ENCODE measurements at regions not wholly inside any gene's neighbourhood (a gene's known extent, or its start where the extent isn't known, plus 50 kb on each side); places are given as distances from the start of the nearest gene placed in this dataset.

DNA sequence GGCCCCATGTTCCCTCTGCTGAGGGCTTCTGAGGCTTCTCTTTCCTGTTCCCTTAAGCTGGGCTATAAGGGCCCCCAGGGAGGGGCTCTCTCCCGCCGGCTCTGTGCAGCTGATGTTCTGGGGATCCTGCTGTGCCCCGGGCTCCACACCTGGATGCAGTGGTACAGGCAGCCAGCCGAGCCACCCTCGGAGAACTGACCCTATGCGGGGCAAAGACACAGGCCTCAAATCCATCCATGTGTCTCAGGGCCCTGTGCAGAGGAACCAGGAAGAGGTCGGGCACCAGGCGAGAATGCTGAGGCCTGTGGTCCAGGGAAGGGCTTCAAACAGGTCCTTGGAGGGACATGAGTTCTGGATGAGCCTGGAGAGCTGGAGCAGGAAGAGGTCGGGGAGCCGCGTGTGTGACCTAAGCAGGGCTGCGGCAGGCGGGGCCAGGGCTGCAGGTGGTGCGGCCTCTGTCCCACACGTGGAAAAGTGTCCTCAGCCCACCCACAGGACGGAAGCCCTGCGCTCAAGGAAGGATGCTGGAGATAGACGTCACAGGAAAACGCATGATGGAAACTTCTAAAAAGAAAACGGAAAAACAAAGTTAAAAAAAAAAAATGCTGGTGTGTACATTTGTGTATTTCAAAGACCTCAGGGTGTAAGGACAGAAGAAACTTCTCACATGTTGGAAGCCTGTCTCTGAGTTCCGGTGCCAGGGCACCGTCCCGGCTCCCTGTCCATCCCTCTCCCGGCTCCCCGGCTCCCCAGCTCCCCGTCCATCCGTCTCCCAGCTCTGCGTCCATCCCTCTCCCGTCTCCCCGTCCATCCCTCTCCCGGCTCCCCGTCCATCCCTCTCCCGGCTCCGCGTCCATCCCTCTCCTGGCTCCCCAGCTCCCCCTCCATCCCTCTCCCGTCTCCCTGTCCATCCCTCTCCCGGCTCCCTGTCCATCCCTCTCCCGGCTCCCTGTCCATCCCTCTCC lies 1149.2 kb downstream of the BRD1 start:
- TF ChIP-seq ZFP3 (CRISPR knock-in tag; IDR thresholded peaks at IDR 0.05) (no peak), CSDC2 (CRISPR knock-in tag; IDR thresholded peaks at IDR 0.05) (no peak), SNAI2 (CRISPR knock-in tag; IDR thresholded peaks at IDR 0.05) (no peak), PPARA (CRISPR knock-in tag; IDR thresholded peaks at IDR 0.05; ENCODE audit: borderline replicate concordance) (no peak), ZFP30 (CRISPR knock-in tag; IDR thresholded peaks at IDR 0.05) (no peak), ZC3H10 (CRISPR knock-in tag; IDR thresholded peaks at IDR 0.05) (no peak), TOX (CRISPR knock-in tag; IDR thresholded peaks at IDR 0.05; ENCODE audit: borderline replicate concordance) (no peak), PATZ1 (CRISPR knock-in tag; IDR thresholded peaks at IDR 0.05; ENCODE audit: borderline replicate concordance) (no peak), CSRNP3 (CRISPR knock-in tag; IDR thresholded peaks at IDR 0.05) (no peak), BACH2 (CRISPR knock-in tag; IDR thresholded peaks at IDR 0.05; ENCODE audit: borderline replicate concordance) (no peak)

All from SK-N-SH treated with all-trans-retinoic acid at 6 μM for 48 hours (cell line).